GM10266 (cell line): ENCODE measurements at regions not wholly inside any gene's neighbourhood (a gene's known extent, or its start where the extent isn't known, plus 50 kb on each side); places are given as distances from the start of the nearest gene placed in this dataset.

Source experiments
- DNase-seq: peaks from one replicate; pipeline ENCODE4 v3.0.0; 2012; ENCODE audit errors: extremely low spot score
- TF ChIP-seq, protein P1 (sequence below): IDR thresholded peaks from 2 replicates; pipeline ENCODE4 v1.5.1; 2012; ENCODE audit warnings: mild to moderate bottlenecking, low read depth; ENCODE audit not compliant: control insufficient read depth, insufficient read depth; ENCODE audit errors: missing control alignments

DNA sequence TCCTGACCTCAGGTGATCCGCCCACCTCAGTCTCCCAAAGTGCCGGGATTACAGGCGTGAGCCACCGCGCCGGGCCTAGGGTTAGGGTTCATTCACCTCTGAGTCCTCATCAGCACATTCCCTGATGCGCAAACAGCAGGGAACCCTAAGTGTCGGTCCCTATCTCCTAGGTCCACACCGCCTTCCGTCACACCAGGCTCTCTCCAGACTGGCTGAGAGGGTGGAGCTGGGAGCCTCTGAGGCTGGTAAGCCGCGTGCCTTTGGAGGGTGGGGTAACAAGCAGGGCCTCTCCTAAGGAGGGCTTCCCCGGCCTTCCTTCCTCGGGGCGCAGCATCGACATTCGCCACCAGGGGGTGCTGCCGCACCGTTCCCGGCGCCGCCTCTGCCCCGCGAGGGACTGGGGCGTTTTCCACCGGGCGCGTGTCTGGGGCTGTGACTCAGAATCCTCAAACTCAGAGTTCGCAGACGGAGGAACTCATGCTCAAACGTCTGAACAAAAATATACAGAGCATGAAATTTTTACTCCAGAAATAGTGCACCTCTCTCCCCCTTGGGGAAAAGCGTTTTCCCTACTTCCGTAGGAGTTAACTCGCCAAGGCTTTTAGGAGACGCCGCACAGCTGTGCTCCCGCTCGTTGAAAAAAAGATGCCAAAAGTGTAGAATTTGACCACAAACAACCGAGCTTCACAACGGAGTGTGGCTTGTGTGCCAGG lies 63.9 kb upstream of the ASAP2 start:
- peak; percentile 80 for DNase-seq
- TF ChIP-seq, protein P1, sequence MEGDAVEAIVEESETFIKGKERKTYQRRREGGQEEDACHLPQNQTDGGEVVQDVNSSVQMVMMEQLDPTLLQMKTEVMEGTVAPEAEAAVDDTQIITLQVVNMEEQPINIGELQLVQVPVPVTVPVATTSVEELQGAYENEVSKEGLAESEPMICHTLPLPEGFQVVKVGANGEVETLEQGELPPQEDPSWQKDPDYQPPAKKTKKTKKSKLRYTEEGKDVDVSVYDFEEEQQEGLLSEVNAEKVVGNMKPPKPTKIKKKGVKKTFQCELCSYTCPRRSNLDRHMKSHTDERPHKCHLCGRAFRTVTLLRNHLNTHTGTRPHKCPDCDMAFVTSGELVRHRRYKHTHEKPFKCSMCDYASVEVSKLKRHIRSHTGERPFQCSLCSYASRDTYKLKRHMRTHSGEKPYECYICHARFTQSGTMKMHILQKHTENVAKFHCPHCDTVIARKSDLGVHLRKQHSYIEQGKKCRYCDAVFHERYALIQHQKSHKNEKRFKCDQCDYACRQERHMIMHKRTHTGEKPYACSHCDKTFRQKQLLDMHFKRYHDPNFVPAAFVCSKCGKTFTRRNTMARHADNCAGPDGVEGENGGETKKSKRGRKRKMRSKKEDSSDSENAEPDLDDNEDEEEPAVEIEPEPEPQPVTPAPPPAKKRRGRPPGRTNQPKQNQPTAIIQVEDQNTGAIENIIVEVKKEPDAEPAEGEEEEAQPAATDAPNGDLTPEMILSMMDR, result peak; percentile 92

DNA sequence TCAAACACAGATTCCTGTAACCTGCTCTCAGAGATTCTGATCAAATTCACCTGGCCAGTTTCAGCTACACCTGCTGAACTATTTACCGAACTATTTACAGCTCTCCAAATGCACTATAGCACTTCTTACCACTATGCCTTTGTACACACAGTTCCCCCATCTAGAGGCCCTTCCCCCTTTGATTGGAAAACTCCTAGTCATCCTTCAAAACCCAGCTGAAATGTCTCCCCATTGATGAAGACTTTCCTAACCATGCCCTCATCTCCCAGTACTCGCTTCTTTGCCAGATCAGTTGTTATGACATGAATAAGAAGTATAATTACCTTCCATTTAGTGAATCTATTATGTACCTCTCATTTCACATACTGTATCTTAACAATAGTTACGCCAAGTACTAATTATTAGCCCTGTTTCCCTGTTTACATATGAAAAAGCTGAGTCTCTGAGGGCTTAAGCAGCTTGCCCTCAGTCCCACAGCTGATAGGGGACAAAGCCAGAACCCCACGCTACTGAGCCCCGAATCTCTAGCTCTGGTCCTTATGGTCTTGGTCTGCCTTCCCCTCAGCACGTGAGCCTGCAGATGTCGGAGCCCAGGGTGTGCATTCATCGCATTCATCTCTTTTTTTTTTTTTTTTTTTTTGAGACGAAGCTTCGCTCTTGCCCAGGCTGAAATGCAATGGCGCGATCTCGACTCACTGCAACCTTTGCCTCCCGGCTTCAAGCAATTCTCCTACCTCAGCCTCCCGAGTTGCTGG lies 64.7 kb upstream of the ASAP2 start:
- DNase-seq, result no peak
- TF ChIP-seq, protein P1, result no peak

DNA sequence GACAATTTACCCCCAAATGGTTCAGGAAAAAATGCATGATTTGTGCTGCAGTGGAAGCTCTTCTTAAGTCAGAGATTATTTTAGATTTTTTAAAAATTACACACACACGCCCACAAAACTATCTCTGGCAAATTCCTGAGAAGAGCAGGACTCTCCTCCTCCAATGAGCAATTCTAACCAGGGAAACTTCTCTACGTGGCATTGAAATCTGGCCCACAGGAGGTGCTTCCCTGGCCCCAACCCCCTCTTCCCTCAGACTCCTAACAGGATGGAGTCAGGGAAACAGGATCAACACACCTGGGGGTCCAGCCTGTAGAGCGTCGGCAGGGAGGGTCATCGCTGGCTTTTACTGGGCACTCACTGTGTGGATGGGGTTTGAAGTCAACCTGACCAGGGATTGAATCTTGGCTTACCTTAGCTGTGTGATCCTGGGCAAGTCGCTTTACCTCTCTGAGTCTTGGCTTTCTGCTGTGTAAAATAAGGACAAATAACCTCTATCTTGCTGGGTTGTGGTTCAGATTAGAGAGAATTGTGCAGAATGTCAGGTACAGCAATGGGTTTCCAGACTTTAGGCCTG lies 65.4 kb upstream of the ASAP2 start:
- TF ChIP-seq, protein P1, result no peak
- no peak for DNase-seq

DNA sequence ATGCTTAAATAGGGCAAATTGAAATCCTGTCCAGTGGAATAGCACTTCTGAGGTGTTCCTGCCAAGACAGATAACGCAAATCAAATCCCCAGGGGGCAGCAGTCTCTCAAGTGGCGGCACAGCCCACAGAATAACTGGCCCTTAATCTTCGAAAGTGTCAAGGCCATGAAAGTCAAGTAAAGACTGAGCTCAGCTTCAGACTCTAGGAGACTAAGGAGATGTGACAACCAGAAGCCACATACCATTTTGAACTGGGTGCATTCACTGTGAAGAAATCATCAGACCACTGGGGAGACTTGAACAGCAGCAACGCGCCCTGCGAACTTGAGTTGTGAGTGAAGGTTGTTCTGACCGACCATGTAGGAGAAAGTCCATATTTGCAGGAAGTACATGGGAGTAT lies 66.0 kb upstream of the ASAP2 start:
- TF ChIP-seq, protein P1, result no peak
- no peak for DNase-seq

DNA sequence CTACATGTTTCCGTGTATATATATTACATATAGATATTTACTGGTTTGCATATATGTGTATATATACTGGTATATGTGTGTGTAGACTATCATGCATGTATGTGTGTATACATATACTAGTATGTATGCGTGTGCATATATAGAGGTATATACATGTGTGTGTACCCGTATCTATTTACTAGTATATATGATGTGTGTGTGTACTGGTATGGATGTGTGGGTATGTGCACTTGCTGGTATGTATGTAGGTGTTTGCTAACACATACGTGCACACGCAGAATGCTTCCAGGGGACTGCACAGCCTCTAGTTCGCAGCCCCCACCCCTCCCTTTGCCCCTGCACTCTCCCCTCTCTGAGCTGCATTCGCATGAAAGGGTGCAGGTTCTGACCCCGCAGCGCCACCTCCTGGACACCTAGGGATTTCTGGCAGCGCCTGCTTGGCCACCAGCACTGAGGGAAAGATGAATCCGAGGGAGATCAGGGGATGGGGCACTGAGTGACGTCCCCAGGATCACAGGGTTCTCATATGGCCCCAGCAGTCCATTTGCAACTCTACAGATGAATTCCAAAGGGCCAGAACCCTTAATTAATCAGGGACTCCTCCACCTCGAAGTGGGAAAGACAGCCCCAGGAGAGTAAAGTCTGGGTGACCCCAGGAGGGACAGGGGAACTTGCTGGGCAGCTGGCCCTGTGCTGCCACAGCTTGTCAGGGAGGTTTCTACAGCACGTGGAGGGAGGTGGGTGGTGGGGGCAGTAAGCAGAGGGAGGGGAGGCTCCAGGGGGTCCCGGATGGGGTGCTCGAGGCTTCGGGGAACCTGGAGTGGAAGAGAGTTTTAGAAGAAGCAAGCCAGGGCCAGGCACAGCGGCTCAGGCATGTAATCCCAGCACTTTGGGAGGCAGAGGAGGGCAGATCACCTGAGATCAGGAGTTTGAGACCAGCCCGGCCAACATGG lies 66.8 kb upstream of the ASAP2 start:
- peak; percentile 71 for DNase-seq
- TF ChIP-seq, protein P1, result peak; percentile 86

DNA sequence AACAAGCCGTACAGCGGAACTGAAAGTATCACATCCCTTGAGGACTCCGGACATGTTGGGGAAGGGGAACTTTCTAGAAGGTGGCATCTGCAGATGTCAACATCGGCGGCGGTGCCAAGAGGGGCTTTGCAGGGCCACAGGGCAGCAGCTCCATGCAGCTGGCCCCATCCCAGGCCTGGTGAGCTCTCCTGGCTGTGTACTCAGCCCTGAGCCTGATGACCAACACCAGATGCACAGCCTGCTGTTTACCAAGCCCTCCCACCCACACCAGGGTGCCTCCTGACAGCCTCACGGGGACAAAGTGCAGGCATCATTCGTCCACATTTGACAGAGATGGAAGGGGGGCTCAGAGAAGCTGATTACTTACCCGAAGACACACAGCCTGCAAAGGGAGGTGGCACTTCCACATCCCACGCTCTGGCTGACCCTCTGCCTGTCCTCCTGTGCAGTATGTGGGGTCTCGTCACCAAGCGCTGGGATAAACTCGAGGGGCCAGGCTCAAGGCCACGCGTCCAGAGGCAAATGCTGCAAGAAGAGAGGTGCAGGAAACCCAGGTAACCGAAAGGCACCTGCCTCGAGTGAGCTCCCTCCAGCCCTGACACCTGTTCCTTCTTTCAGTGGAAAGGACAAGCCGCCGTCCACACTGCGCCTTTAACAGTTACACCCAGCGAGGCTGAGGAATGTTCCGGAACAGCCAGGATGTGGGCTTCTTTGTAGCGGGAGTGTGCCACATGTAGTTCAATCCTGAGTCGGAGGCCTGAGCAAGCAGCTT lies 69.0 kb upstream of the ASAP2 start:
- TF ChIP-seq, protein P1, result no peak
- DNase-seq, result no peak
